PC-3 (cell line): ENCODE measurements at regions not wholly inside any gene's neighbourhood (a gene's known extent, or its start where the extent isn't known, plus 50 kb on each side); places are given as distances from the start of the nearest gene placed in this dataset.

Experiments used
- ATAC-seq: fragments of 200-7000 bp; cut with Tn5 transposase; 2 replicates; pipeline ENCODE4 v1.9.1; 2020; ENCODE audit warnings: mild to moderate bottlenecking, moderate library complexity
- BruUV-seq: library from RNA; stranded (reverse); fragments of 400-500 nt; replicated peaks from 2 replicates; lab custom pipeline; 2021; lab: Mats Ljungman, UMichigan
- CTCF ChIA-PET: fragments of 300-600 bp; sonication (Branson Sonifier 250); formaldehyde crosslinking; loops from one replicate; lab custom pipeline; 2022; ENCODE audit warnings: antibody characterized with exemption; lab: Charles Lee
- POLR2A ChIA-PET: fragments of 300-600 bp; sonication (Branson Sonifier 250); formaldehyde crosslinking; loops from one replicate; lab custom pipeline; 2022; ENCODE audit warnings: antibody characterized with exemption; ENCODE audit not compliant: unreplicated experiment; lab: Charles Lee
- DNase-seq: peaks from one replicate; pipeline ENCODE4 v3.0.0-alpha.2; 2015
- H2AFZ ChIP-seq: fragments of 300-600 bp; sonication (generic); 2 replicates; pipeline ENCODE4 v1.6.0; 2016; ENCODE audit warnings: antibody characterized with exemption, low read length
- H3F3A ChIP-seq: fragments of 300-600 bp; sonication (generic); one replicate; pipeline ENCODE4 v1.6.0; 2017; ENCODE audit warnings: antibody characterized with exemption, low read length, control low read depth, mild to moderate bottlenecking; ENCODE audit not compliant: unreplicated experiment
- H3K27ac ChIP-seq: fragments of 300-600 bp; sonication (generic); 2 replicates; pipeline ENCODE4 v1.5.1; 2016; ENCODE audit warnings: mild to moderate bottlenecking, low read length
- H3K27me3 ChIP-seq: fragments of 300-600 bp; sonication (generic); 2 replicates; pipeline ENCODE4 v1.6.1; 2016; ENCODE audit warnings: low read length, mixed read lengths
- H3K36me3 ChIP-seq: fragments of 300-600 bp; sonication (generic); 2 replicates; pipeline ENCODE4 v1.6.1; 2016; ENCODE audit warnings: low read depth, mixed run types, low read length, mixed read lengths
- H3K4me1 ChIP-seq: fragments of 300-600 bp; sonication (generic); 2 replicates; pipeline ENCODE4 v1.5.1; 2016; ENCODE audit warnings: low read length; ENCODE audit not compliant: insufficient read depth
- H3K4me2 ChIP-seq: fragments of 300-600 bp; sonication (generic); 2 replicates; pipeline ENCODE4 v1.6.0; 2016; ENCODE audit warnings: low read length
- H3K4me3 ChIP-seq: fragments of 300-600 bp; sonication (generic); 2 replicates; pipeline ENCODE4 v1.5.1; 2016; ENCODE audit warnings: mild to moderate bottlenecking, low read length, mixed read lengths
- H3K79me2 ChIP-seq: fragments of 300-600 bp; sonication (generic); 2 replicates; pipeline ENCODE4 v1.6.1; 2017; ENCODE audit warnings: low read length, mixed read lengths
- H3K9ac ChIP-seq: fragments of 300-600 bp; sonication (generic); 2 replicates; pipeline ENCODE4 v1.6.0; 2016; ENCODE audit warnings: mild to moderate bottlenecking, low read length
- H3K9me2 ChIP-seq: fragments of 300-600 bp; sonication (generic); replicated peaks from 2 replicates; pipeline ENCODE4 v1.6.1; 2016; ENCODE audit warnings: mixed run types, low read length, mixed read lengths
- H3K9me3 ChIP-seq: fragments of 300-600 bp; sonication (generic); 2 replicates; pipeline ENCODE4 v1.6.1; 2016; ENCODE audit warnings: low read length, mixed read lengths
- H4K20me1 ChIP-seq: fragments of 300-600 bp; sonication (generic); 2 replicates; pipeline ENCODE4 v1.6.1; 2016; ENCODE audit warnings: low read length, mixed read lengths
- CTCF ChIP-seq: fragments of 300-600 bp; sonication (generic); conservative IDR thresholded peaks from 2 replicates; pipeline ENCODE4 v1.5.1; 2017; ENCODE audit warnings: antibody characterized with exemption, low read depth, mild to moderate bottlenecking, low read length
- EZH2 ChIP-seq: fragments of 300-600 bp; sonication (generic); IDR thresholded peaks from one replicate; pipeline ENCODE4 v1.6.1; 2017; ENCODE audit warnings: antibody characterized with exemption, mild to moderate bottlenecking, low read length; ENCODE audit not compliant: unreplicated experiment
- EZH2phosphoT487 ChIP-seq: fragments of 300-600 bp; sonication (generic); IDR thresholded peaks from 2 replicates; pipeline ENCODE4 v1.6.1; 2018; ENCODE audit warnings: mild to moderate bottlenecking, antibody characterized with exemption, low read length, borderline replicate concordance
- intact Hi-C: fragments of 100-400 bp; cut with micrococcal nuclease; formaldehyde crosslinking; loops from 2 replicates; pipeline ENCODE4 v1.9.0; 2023

- intact Hi-C loops, result no loop called here
- Histone ChIP-seq H3K27me3 (no peaks in the 10 kb centered on the region), H3K36me3 (no peaks in the 10 kb centered on the region), H3K9me2 (no peaks in the 10 kb centered on the region), H3K9me3 (no peaks in the 10 kb centered on the region), H2AFZ (no peak overlapping the region), H3K4me2 (no peak overlapping the region), H3K4me3 (no peak overlapping the region), H3K4me1 (0 out of 2 replicates have a peak, but pooled peaks cover 3% of the 10 kb centered on the region), H3K9ac (no peak overlapping the region), H4K20me1 (no peaks in the 10 kb centered on the region), H3K27ac (no peak overlapping the region), H3K79me2 (no peaks in the 10 kb centered on the region), H3F3A (no peaks in the 10 kb centered on the region)
- DNase-seq (no peak), ATAC-seq (no peak)
- no peak for TF ChIP-seq EZH2
- TF ChIP-seq EZH2phosphoT487, result no peak
- TF ChIP-seq CTCF, result no peak
- no TSS peak for BruUV-seq
- ChIA-PET POLR2A (no interaction called here), CTCF (no interaction called here)
Measured at GRCh38 chr3:16795581-16795980, 89.2 kb upstream of the PLCL2 start.

- no peaks in the 10 kb centered on the region for H3K9me2 ChIP-seq
- no TSS peak for BruUV-seq
- H3K79me2 ChIP-seq, result no peaks in the 10 kb centered on the region
- intact Hi-C loops, result no loop called here
- H4K20me1 ChIP-seq, result no peaks in the 10 kb centered on the region
- no peak for DNase-seq
- H3K4me2 ChIP-seq, result no peak overlapping the region
- H3K27me3 ChIP-seq, result no peaks in the 10 kb centered on the region
- H3K4me3 ChIP-seq, result no peak overlapping the region
- no peaks in the 10 kb centered on the region for H3K9me3 ChIP-seq
- no peaks in the 10 kb centered on the region for H3K36me3 ChIP-seq
- POLR2A ChIA-PET, result no interaction called here
- no peak overlapping the region for H3K9ac ChIP-seq
- TF ChIP-seq CTCF, result no peak
- TF ChIP-seq EZH2phosphoT487, result no peak
- no peak for TF ChIP-seq EZH2
- ATAC-seq, result no peak
- no peak overlapping the region for H3K27ac ChIP-seq
- no peaks in the 10 kb centered on the region for H3F3A ChIP-seq
- CTCF ChIA-PET, result interaction anchor here (0.6 kb wide), 1 partner anchor 74 kb away, joined by 3 read pairs; no protein-coding TSS in a partner anchor
- 0 out of 2 replicates have a peak, but pooled peaks cover 3% of the 10 kb centered on the region for H3K4me1 ChIP-seq
- H2AFZ ChIP-seq, result no peak overlapping the region
Measured at GRCh38 chr3:16797831-16798230, 86.9 kb upstream of the PLCL2 start.

GRCh38 chr3:16798738-16799137, 86.0 kb upstream of the PLCL2 start:
- Histone ChIP-seq H3F3A (no peaks in the 10 kb centered on the region), H3K36me3 (no peaks in the 10 kb centered on the region), H3K4me3 (no peak overlapping the region), H3K27ac (no peak overlapping the region), H3K9me3 (no peaks in the 10 kb centered on the region), H2AFZ (no peak overlapping the region), H3K4me2 (no peak overlapping the region), H3K9ac (no peak overlapping the region), H3K4me1 (0 out of 2 replicates have a peak, but pooled peaks cover 3% of the 10 kb centered on the region), H4K20me1 (no peaks in the 10 kb centered on the region), H3K79me2 (no peaks in the 10 kb centered on the region), H3K9me2 (no peaks in the 10 kb centered on the region), H3K27me3 (no peaks in the 10 kb centered on the region)
- ChIA-PET POLR2A (no interaction called here), CTCF (no interaction called here)
- ATAC-seq (no peak), DNase-seq (no peak)
- TF ChIP-seq EZH2phosphoT487, result no peak
- no peak for TF ChIP-seq EZH2
- TF ChIP-seq CTCF, result no peak
- intact Hi-C loops, result no loop called here
- BruUV-seq, result no TSS peak
